ENCODE measurements at regions not wholly inside any gene's neighbourhood (a gene's known extent, or its start where the extent isn't known, plus 50 kb on each side); places are given as distances from the start of the nearest gene placed in this dataset.

GRCh38 chr6:139425780-139426179 lies 51.3 kb upstream of the CITED2 start:
- TF ChIP-seq CTCF (IDR thresholded peaks at IDR 0.05; ENCODE audit: poor library complexity, severe bottlenecking) = no peak
- TF ChIP-seq, protein P1, sequence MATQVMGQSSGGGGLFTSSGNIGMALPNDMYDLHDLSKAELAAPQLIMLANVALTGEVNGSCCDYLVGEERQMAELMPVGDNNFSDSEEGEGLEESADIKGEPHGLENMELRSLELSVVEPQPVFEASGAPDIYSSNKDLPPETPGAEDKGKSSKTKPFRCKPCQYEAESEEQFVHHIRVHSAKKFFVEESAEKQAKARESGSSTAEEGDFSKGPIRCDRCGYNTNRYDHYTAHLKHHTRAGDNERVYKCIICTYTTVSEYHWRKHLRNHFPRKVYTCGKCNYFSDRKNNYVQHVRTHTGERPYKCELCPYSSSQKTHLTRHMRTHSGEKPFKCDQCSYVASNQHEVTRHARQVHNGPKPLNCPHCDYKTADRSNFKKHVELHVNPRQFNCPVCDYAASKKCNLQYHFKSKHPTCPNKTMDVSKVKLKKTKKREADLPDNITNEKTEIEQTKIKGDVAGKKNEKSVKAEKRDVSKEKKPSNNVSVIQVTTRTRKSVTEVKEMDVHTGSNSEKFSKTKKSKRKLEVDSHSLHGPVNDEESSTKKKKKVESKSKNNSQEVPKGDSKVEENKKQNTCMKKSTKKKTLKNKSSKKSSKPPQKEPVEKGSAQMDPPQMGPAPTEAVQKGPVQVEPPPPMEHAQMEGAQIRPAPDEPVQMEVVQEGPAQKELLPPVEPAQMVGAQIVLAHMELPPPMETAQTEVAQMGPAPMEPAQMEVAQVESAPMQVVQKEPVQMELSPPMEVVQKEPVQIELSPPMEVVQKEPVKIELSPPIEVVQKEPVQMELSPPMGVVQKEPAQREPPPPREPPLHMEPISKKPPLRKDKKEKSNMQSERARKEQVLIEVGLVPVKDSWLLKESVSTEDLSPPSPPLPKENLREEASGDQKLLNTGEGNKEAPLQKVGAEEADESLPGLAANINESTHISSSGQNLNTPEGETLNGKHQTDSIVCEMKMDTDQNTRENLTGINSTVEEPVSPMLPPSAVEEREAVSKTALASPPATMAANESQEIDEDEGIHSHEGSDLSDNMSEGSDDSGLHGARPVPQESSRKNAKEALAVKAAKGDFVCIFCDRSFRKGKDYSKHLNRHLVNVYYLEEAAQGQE (IDR thresholded peaks at IDR 0.05; ENCODE audit: borderline replicate concordance) = no peak

Data from neural cell (in vitro differentiated cells).